AG09319 (cell line): ENCODE measurements at regions not wholly inside any gene's neighbourhood (a gene's known extent, or its start where the extent isn't known, plus 50 kb on each side); places are given as distances from the start of the nearest gene placed in this dataset.

Experiments used
- DNase-seq: peaks from one replicate; pipeline ENCODE4 v3.0.0-alpha.2; 2010; ENCODE audit warnings: low read depth; ENCODE audit errors: extremely low read depth
- TF ChIP-seq, protein P1 (sequence below): IDR thresholded peaks from 2 replicates; pipeline ENCODE4 v1.5.1; 2011; ENCODE audit warnings: low read depth, mild to moderate bottlenecking, inconsistent platforms, low read length, moderate library complexity

DNA sequence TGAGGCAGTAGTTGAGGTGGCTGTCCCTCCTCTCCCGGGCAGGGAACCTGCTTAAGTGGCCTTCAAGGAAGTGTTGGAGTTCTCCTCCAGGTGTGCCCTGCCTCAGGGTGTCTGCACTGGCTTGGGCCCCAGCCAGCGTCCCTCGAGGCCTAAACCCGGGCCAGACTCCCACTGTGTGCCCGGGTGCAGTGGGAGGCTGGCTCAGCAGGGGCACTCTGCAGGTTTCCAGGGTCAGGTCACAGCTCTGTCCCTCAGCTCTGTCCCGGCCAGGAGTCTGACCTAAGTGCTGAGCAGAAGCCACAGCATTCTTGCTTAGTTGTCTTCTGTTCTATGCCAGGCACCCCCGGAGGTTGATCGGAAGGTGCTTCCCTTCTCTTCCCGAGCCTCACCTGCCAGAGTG is 69.0 kb upstream of the OTOS start:
- TF ChIP-seq, protein P1, sequence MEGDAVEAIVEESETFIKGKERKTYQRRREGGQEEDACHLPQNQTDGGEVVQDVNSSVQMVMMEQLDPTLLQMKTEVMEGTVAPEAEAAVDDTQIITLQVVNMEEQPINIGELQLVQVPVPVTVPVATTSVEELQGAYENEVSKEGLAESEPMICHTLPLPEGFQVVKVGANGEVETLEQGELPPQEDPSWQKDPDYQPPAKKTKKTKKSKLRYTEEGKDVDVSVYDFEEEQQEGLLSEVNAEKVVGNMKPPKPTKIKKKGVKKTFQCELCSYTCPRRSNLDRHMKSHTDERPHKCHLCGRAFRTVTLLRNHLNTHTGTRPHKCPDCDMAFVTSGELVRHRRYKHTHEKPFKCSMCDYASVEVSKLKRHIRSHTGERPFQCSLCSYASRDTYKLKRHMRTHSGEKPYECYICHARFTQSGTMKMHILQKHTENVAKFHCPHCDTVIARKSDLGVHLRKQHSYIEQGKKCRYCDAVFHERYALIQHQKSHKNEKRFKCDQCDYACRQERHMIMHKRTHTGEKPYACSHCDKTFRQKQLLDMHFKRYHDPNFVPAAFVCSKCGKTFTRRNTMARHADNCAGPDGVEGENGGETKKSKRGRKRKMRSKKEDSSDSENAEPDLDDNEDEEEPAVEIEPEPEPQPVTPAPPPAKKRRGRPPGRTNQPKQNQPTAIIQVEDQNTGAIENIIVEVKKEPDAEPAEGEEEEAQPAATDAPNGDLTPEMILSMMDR = no peak
- no peak for DNase-seq

DNA sequence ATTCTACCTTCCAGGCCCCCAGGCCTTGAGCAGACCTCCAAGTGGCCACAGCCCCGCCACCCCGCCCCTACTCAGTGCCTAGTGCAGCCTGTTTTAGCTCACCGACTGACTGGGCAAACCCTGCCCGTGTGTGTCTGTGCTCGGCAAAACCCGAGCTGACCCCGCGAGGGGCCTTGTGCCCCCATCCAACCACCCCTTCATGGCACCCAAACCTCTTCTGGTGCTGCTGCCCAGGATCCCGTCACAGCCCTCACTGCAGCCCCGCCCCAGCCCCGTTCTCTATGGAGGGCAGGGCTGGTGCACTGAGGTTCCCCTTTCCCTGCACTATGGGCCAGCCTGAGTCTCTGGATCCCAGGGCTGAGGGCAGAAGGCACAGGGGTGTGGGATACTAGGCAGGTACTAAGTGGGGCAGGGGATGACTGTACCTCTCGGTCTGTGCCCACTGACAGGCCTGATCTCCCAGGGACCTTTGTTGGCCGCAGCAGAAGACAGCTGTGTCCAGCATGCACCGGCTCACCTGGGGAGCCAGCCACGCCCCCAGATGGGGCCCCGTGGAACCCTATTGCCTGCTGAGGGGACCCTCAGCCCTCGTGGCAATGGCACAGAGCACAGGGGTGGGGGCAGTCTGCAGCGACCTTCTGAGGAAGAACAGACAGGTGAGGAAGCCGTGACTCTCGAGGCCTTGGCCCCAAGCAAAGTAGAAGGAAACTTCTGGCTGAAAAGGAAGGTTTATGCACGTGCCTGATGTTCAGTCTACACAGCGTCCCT is 69.9 kb upstream of the OTOS start:
- TF ChIP-seq, protein P1 = no peak
- no peak for DNase-seq

DNA sequence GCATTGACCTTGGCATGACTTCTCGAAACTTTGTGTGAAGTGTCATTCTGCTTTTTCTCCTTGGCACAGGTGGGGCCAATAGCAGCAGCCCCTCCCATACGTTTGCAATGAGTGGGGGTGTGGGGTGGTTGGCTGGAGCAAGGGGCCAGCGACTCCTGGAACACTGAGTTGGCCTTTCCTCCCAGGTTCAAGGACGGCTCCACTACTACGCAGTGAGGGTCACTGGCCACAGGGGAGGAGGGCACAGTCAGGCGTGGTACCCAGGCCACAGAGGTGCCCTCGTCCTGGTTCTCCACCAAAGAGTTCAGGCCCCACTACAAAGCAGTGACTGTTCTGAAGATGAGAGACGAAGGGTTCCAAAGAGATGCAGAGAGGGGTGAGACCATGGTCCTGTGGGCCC is 70.6 kb upstream of the OTOS start:
- no peak for DNase-seq
- TF ChIP-seq, protein P1 = no peak

DNA sequence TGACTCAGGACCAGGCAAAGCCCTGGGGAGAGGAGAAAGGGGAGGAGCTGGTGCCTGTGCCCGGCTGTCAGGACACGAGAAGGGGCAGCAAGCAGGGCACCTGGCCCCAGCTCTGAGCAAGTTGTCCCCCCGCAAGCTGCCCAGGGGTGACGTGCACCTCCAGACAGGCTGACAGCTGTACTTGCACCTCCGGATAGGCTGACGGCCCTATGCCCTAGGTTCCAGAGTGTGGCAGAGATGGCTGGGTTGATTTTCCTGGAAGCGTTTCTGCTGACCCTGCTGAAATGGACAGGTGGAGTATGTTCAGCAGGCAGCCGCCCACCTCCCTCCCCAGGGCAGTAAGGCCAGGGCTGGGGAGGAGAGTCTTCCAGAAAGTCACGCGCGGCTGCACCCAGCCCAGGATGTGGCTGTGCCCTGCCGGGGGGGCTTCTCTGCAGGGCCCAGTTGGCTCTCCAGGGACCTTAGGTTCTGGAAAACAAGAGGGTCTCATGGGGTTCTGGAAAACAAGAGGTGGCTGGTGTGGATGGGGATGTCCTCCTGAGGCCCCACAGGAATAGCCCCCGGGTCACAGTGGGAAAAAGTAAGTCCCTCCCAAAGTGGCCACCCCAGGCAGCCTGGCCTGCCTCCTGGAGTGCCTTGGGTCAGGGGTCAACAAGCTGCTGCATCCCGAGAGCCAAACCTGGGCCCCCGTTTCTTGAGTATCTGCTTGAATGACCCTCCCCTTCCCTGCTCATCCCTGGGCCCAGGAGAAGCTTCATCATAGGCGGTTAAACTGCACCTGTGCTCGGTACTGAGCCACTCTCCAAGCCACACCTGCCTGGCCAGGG is 71.4 kb upstream of the OTOS start:
- no peak for DNase-seq
- TF ChIP-seq, protein P1 = no peak

DNA sequence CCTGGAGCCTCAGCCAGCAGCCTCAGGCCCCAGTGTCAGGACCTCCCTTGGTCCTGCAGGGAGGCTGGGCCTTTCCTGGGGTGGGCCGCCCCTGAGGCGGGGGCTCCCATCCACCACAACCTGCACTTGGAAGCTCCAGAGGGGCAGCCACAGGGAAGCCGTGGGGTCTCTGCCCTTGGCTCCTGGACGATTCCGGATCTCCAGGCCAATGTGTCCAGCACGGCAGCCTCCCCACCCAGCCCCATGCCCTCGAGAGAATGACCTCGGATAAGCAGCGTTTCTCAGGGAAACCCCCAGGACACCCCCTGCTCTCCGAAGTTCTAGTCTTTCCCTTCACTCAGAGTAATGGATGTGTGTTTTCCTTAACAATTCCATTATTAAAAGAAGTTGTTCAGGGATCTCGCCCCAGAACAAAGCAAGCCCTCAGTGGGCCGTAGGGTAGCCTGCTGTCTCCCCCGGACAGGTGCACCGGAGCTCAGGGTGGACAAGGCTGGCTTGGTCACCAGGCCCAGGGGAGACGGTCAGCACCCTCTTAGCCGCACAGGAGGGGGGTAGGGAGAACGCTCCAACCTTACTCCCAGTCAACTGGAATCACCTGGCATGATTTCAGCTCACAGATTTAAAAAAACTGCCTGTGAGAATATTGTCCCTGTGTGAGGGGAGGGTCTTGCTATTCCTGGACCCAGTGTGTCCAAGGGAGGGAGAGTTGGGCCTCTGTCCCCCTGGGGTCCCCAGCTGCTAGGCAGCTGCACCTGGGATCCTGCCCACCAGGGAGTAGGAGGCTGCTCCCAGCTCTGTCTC is 72.2 kb upstream of the OTOS start:
- no peak for DNase-seq
- TF ChIP-seq, protein P1 = no peak

DNA sequence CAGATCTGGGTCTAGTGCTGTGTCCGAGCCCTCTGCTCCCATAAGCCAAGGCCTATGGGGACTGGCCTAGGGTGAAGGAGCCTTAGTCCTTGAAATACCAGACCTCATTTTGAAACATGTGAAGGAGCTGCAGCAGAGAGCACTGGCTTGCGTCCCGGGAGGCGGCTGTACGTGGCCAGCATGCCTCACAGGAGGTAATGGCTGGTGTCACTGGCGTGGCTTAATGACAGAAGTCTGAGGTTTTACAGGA is 72.7 kb upstream of the OTOS start:
- TF ChIP-seq, protein P1 = no peak
- DNase-seq = no peak
